BJ (cell line): ENCODE measurements at regions not wholly inside any gene's neighbourhood (a gene's known extent, or its start where the extent isn't known, plus 50 kb on each side); places are given as distances from the start of the nearest gene placed in this dataset.

ENCODE experiments used
- CTCF ChIA-PET: fragments of 350-600 bp; formaldehyde crosslinking; extraction: SDS; loops from one replicate; lab custom pipeline; 2021; ENCODE audit warnings: antibody characterized with exemption, inconsistent platforms; lab: Yijun Ruan, JAX
- POLR2A ChIA-PET: fragments of 300-600 bp; sonication (Branson Sonifier 250); formaldehyde crosslinking; extraction: SDS; loops from one replicate; lab custom pipeline; 2021; ENCODE audit warnings: antibody characterized with exemption; lab: Charles Lee
- DNase-seq: peaks from one replicate; pipeline ENCODE4 v3.0.0-alpha.2; 2011; ENCODE audit warnings: low read depth
- H3K27me3 ChIP-seq: 2 replicates; pipeline ENCODE4 v1.6.0; 2011; ENCODE audit warnings: low read length; ENCODE audit not compliant: control insufficient read depth, insufficient read depth
- H3K36me3 ChIP-seq: 2 replicates; pipeline ENCODE4 v1.5.1; 2011; ENCODE audit warnings: low read length; ENCODE audit not compliant: control insufficient read depth, insufficient read depth
- H3K4me3 ChIP-seq: 2 replicates; pipeline ENCODE4 v1.5.1; 2011; ENCODE audit warnings: low read depth, mild to moderate bottlenecking, control low read depth, low read length
- CTCF ChIP-seq: IDR thresholded peaks from 2 replicates; pipeline ENCODE4 v1.5.1; 2011; ENCODE audit warnings: low read depth, mild to moderate bottlenecking, control low read depth, inconsistent platforms, low read length, moderate library complexity; ENCODE audit not compliant: insufficient read depth

- ChIA-PET POLR2A (no interaction called here), CTCF (no interaction called here)
- Histone ChIP-seq H3K27me3 (no peaks in the 10 kb centered on the region), H3K36me3 (no peaks in the 10 kb centered on the region), H3K4me3 (no peak overlapping the region)
- TF ChIP-seq CTCF: no peak
- DNase-seq: no peak
Observed at GRCh38 chr1:216905137-216905536, 181.9 kb upstream of the ESRRG start.

GRCh38 chr1:216904471-216904870, 181.2 kb upstream of the ESRRG start:
- no peaks in the 10 kb centered on the region for H3K36me3 ChIP-seq
- ChIA-PET POLR2A (no interaction called here), CTCF (no interaction called here)
- H3K4me3 ChIP-seq: no peak overlapping the region
- no peaks in the 10 kb centered on the region for H3K27me3 ChIP-seq
- TF ChIP-seq CTCF: no peak
- DNase-seq: no peak

DNA sequence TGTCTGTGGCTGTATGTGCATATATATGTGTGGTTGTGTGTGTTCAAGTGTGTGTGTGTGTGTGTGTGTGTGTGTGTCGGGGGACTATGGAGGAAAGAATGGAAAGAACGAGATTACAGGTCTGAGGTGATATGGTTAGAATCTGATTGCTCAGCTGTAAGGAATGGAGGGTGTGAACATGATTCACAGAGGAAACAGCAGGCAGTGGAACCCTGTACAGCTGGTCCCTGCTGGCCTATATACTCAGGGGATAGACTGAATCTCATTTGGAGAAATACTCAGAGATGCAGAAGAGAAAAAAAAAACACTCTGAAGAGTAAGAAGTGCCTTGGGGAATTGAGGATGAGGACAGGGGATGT, 180.1 kb upstream of the ESRRG start:
- TF ChIP-seq CTCF: no peak
- CTCF ChIA-PET: interaction anchor here (0.7 kb wide), 1 partner anchor 42 kb away, joined by 3 read pairs; no protein-coding TSS in a partner anchor
- Histone ChIP-seq H3K27me3 (no peaks in the 10 kb centered on the region), H3K4me3 (no peak overlapping the region), H3K36me3 (no peaks in the 10 kb centered on the region)
- no peak for DNase-seq
- POLR2A ChIA-PET: no interaction called here

GRCh38 chr1:216902669-216903381, 179.6 kb upstream of the ESRRG start:
- no peaks in the 10 kb centered on the region for H3K36me3 ChIP-seq
- H3K27me3 ChIP-seq: no peaks in the 10 kb centered on the region
- no peak for DNase-seq
- no peak for TF ChIP-seq CTCF
- H3K4me3 ChIP-seq: no peak overlapping the region
- CTCF ChIA-PET: no interaction called here
- POLR2A ChIA-PET: no interaction called here

- H3K36me3 ChIP-seq: no peaks in the 10 kb centered on the region
- CTCF ChIA-PET: no interaction called here
- no peaks in the 10 kb centered on the region for H3K27me3 ChIP-seq
- no peak for TF ChIP-seq CTCF
- no peak for DNase-seq
- no peak overlapping the region for H3K4me3 ChIP-seq
- POLR2A ChIA-PET: no interaction called here
Observed at GRCh38 chr1:216900116-216900620, 176.9 kb upstream of the ESRRG start.
